NB4 (cell line): ENCODE measurements at regions not wholly inside any gene's neighbourhood (a gene's known extent, or its start where the extent isn't known, plus 50 kb on each side); places are given as distances from the start of the nearest gene placed in this dataset.

Experiments
- CTCF ChIP-seq: IDR thresholded peaks from one replicate; pipeline ENCODE4 v1.5.1; 2012; ENCODE audit warnings: low read depth, low read length
- POLR2A ChIP-seq: IDR thresholded peaks from 2 replicates; pipeline ENCODE4 v1.6.1; 2011; ENCODE audit warnings: mild to moderate bottlenecking; ENCODE audit not compliant: insufficient read length; ENCODE audit errors: extremely low read depth

- TF ChIP-seq CTCF: no peak
- TF ChIP-seq POLR2A: no peak
These were observed 94.3 kb upstream of the IRF2BP2 start for GRCh38 chr1:234704106-234704887.
